Hepatocyte (in vitro differentiated cells): ENCODE measurements at regions not wholly inside any gene's neighbourhood (a gene's known extent, or its start where the extent isn't known, plus 50 kb on each side); places are given as distances from the start of the nearest gene placed in this dataset.

Source experiments
- CTCF ChIP-seq: fragments of 200-600 bp; sonication (generic); IDR thresholded peaks from 2 replicates; pipeline ENCODE4 v1.5.1; 2016; ENCODE audit warnings: antibody characterized with exemption, mild to moderate bottlenecking; ENCODE audit not compliant: poor library complexity
- EZH2 ChIP-seq: fragments of 200-600 bp; sonication (generic); IDR thresholded peaks from 2 replicates; pipeline ENCODE4 v1.6.1; 2016; ENCODE audit warnings: antibody characterized with exemption, mild to moderate bottlenecking, borderline replicate concordance
- EZH2phosphoT487 ChIP-seq: fragments of 200-600 bp; sonication (generic); IDR thresholded peaks from one replicate; pipeline ENCODE4 v1.6.1; 2018; ENCODE audit warnings: antibody characterized with exemption, mild to moderate bottlenecking, low read depth, moderate library complexity; ENCODE audit not compliant: unreplicated experiment, severe bottlenecking

- TF ChIP-seq CTCF: no peak
- TF ChIP-seq EZH2: no peak
- no peak for TF ChIP-seq EZH2phosphoT487
These were observed 102.9 kb upstream of the THY1 start for GRCh38 chr11:119525867-119526196.
